ENCODE measurements at regions not wholly inside any gene's neighbourhood (a gene's known extent, or its start where the extent isn't known, plus 50 kb on each side); places are given as distances from the start of the nearest gene placed in this dataset.

DNA sequence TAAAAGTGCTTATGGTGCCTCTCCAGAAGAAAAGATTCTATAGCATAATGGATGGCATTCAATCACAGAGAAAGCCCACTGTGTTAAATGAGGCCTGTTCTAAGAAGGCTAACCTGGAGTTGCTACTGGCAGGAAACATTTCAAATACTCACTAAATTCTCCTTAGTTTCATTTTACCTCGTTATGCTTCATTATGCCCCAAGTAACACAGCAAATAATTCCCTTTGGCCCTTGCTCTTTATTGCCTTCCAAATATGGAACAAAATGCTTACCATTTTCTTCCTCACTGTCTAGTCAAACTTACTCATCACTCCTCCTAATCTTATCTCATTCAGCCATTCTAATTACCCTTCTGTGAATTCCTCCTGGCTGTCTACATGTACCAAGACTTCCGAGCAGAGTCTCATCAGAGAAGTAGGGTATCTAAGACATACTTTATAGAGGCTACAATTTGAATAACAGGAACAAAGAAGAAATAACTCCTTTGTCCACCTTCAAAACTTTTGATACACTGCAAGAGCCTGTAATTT lies 292.1 kb upstream of the CLEC14A start:
- no peak overlapping the region for H2BK5ac ChIP-seq (ENCODE audit: low read depth, low read length)
- no peak overlapping the region for H3K56ac ChIP-seq (replicated peaks; ENCODE audit: insufficient read length, low read depth, low read length)
- no peaks in the 10 kb centered on the region for H3K23me2 ChIP-seq (ENCODE audit: low read depth, low read length)
- no peak overlapping the region for H4K8ac ChIP-seq (ENCODE audit: extremely low read depth, insufficient read depth, low read length)
- no peak overlapping the region for H2BK15ac ChIP-seq (ENCODE audit: low read length)
- no peak overlapping the region for H3K14ac ChIP-seq (ENCODE audit: insufficient read length)
- H3K4me3 ChIP-seq (ENCODE audit: extremely low read depth in 1 of 4, insufficient read depth in 2 of 4, low read depth in 3 of 4, low read length in 4 of 4), result no peak overlapping the region
- no peak overlapping the region for H3K18ac ChIP-seq (ENCODE audit: extremely low read depth, low read length)
- CTCF ChIA-PET (ENCODE audit: partially characterized antibody), result no interaction called here
- no peak overlapping the region for H3K23ac ChIP-seq (ENCODE audit: insufficient read length)
- no peak overlapping the region for H4K5ac ChIP-seq (ENCODE audit: insufficient read length, low read depth, low read length)
- H3K4me2 ChIP-seq (ENCODE audit: insufficient read depth in 1 of 2, low read depth in 2 of 2, low read length in 2 of 2), result no peak overlapping the region
- FAIRE-seq (no peak), DNase-seq (ENCODE audit: low read depth in 1 of 2, low spot score in 2 of 2) (no peak)
- H4K20me1 ChIP-seq (replicated peaks in 1 of 2; ENCODE audit: control insufficient read depth in 1 of 2, insufficient read depth in 2 of 2, low read length in 2 of 2), result no peaks in the 10 kb centered on the region
- WGBS, 2 experiments (ENCODE audit: extremely low coverage in 1 of 2, insufficient coverage in 1 of 2, insufficient read length in 1 of 2, insufficient replicate concordance in 2 of 2, low coverage in 1 of 2, low lambda C conversion rate in 2 of 2, missing lambda C conversion rate in 1 of 2), result 95% methylated on average over 2 of the region's 2 CpGs; no CpG with 5 or more reads in 1 of the 2 experiments
- H3K79me1 ChIP-seq (ENCODE audit: low read depth, low read length), result no peaks in the 10 kb centered on the region
- no peak overlapping the region for H2AFZ ChIP-seq (ENCODE audit: low read length)
- H2BK12ac ChIP-seq (ENCODE audit: low read depth, low read length), result no peak overlapping the region
- H3K36me3 ChIP-seq (ENCODE audit: control insufficient read depth in 2 of 4, insufficient read depth in 4 of 4, low read length in 3 of 4), result no peaks in the 10 kb centered on the region
- no peaks in the 10 kb centered on the region for H3K79me2 ChIP-seq (ENCODE audit: control insufficient read depth in 1 of 2, insufficient read depth in 2 of 2, low read length in 2 of 2)
- no peak overlapping the region for H4K91ac ChIP-seq (replicated peaks; ENCODE audit: insufficient read length, low read length)
- no peak overlapping the region for H2BK20ac ChIP-seq (ENCODE audit: low read length)
- no peak overlapping the region for H2BK120ac ChIP-seq (replicated peaks; ENCODE audit: low read depth, low read length)
- H3K27me3 ChIP-seq (replicated peaks in 1 of 4; ENCODE audit: control insufficient read depth in 3 of 4, extremely low read depth in 1 of 4, insufficient read depth in 3 of 4, low read length in 3 of 4), result no peaks in the 10 kb centered on the region
- H3K4ac ChIP-seq (replicated peaks; ENCODE audit: insufficient read length, low read depth, low read length), result no peak overlapping the region
- H3K27ac ChIP-seq (ENCODE audit: low read depth, low read length), result no peak overlapping the region
- TF ChIP-seq YY1 (IDR thresholded peaks at IDR 0.05; ENCODE audit: low read depth, low read length) (no peak), RBBP5 (IDR thresholded peaks at IDR 0.05; ENCODE audit: borderline replicate concordance, low read depth, low read length) (no peak), KDM1A (IDR thresholded peaks at IDR 0.05; ENCODE audit: borderline replicate concordance, low read length) (no peak)
- no peak overlapping the region for H2AK5ac ChIP-seq (ENCODE audit: low read depth, low read length)
- H3K9ac ChIP-seq (replicated peaks in 1 of 4; ENCODE audit: extremely low read depth in 1 of 4, low read depth in 3 of 4, low read length in 3 of 4), result no peak overlapping the region
- H3K9me3 ChIP-seq (ENCODE audit: insufficient read depth in 2 of 2, low read depth in 1 of 2, low read length in 1 of 2), result no peaks in the 10 kb centered on the region
- H3K4me1 ChIP-seq (replicated peaks in 1 of 4; ENCODE audit: control insufficient read depth in 3 of 4, insufficient read depth in 4 of 4, low read length in 3 of 4), result peaks cover 0 to 2% (median 0%) of the 10 kb centered on the region in 4 experiments; a peak in 1 of 7 replicates
- POLR2A ChIA-PET (ENCODE audit: partially characterized antibody), result no interaction called here

Measured in H1 (cell line).